Astrocyte of the cerebellum (primary cell): ENCODE measurements at regions not wholly inside any gene's neighbourhood (a gene's known extent, or its start where the extent isn't known, plus 50 kb on each side); places are given as distances from the start of the nearest gene placed in this dataset.

Source experiments
- DNase-seq: peaks from one replicate; pipeline ENCODE4 v3.0.0-alpha.2; 2011; ENCODE audit warnings: low read depth
- H3K4me3 ChIP-seq: 2 replicates; pipeline ENCODE4 v1.5.1; 2011; ENCODE audit warnings: mild to moderate bottlenecking, low read depth, low read length, moderate library complexity
- in situ Hi-C: cut with HindIII; loops from 2 replicates; pipeline ENCODE4 v1.10.0; 2017; ENCODE audit warnings: low sequenced_read_pairs
- TF ChIP-seq, protein P1 (sequence below): IDR thresholded peaks from 2 replicates; pipeline ENCODE4 v1.5.1; 2012; ENCODE audit warnings: low read length, low read depth, moderate library complexity, mild to moderate bottlenecking; ENCODE audit errors: missing control alignments

GRCh38 chr10:62459500-62459899 lies 85.3 kb downstream of the ZNF365 start:
- H3K4me3 ChIP-seq: no peak overlapping the region
- in situ Hi-C loops: no loop called here
- TF ChIP-seq, protein P1, sequence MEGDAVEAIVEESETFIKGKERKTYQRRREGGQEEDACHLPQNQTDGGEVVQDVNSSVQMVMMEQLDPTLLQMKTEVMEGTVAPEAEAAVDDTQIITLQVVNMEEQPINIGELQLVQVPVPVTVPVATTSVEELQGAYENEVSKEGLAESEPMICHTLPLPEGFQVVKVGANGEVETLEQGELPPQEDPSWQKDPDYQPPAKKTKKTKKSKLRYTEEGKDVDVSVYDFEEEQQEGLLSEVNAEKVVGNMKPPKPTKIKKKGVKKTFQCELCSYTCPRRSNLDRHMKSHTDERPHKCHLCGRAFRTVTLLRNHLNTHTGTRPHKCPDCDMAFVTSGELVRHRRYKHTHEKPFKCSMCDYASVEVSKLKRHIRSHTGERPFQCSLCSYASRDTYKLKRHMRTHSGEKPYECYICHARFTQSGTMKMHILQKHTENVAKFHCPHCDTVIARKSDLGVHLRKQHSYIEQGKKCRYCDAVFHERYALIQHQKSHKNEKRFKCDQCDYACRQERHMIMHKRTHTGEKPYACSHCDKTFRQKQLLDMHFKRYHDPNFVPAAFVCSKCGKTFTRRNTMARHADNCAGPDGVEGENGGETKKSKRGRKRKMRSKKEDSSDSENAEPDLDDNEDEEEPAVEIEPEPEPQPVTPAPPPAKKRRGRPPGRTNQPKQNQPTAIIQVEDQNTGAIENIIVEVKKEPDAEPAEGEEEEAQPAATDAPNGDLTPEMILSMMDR: no peak
- DNase-seq: no peak

GRCh38 chr10:62460393-62460792 lies 86.2 kb downstream of the ZNF365 start:
- TF ChIP-seq, protein P1: no peak
- no peak overlapping the region for H3K4me3 ChIP-seq
- in situ Hi-C loops: no loop called here
- no peak for DNase-seq

GRCh38 chr10:62461120-62461519 lies 87.0 kb downstream of the ZNF365 start:
- in situ Hi-C loops: no loop called here
- no peak overlapping the region for H3K4me3 ChIP-seq
- TF ChIP-seq, protein P1: no peak
- DNase-seq: no peak

DNA sequence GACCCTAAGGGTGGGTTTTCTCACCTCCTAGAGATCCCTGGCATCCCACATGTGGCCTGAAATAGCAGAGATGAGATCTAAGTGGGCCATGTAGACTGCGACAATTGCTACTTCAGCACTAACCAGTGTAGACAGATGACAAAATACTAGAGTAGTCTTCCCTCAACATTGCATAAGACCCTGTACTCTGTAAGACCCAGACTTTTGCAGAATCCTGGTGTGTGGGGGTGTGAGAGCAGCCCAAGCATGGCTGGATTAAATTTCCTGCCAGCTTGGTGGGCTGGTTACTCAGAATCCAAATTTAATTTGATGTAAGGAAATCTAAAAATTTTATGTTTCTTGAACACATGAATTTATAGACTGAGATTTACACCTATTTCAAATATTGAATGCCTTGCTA lies 88.3 kb downstream of the ZNF365 start:
- no peak for DNase-seq
- TF ChIP-seq, protein P1: no peak
- in situ Hi-C loops: no loop called here

GRCh38 chr10:62463364-62463763 lies 89.2 kb downstream of the ZNF365 start:
- H3K4me3 ChIP-seq: no peak overlapping the region
- no peak for DNase-seq
- in situ Hi-C loops: no loop called here
- TF ChIP-seq, protein P1: no peak

More for the DNA sequence above, 88.3 kb downstream of the ZNF365 start:
- no peak overlapping the region for H3K4me3 ChIP-seq

GRCh38 chr10:62464308-62464707 lies 90.1 kb downstream of the ZNF365 start:
- in situ Hi-C loops: no loop called here

More at GRCh38 chr10:62464308-62464707, 90.1 kb downstream of the ZNF365 start:
- no peak overlapping the region for H3K4me3 ChIP-seq
- TF ChIP-seq, protein P1: no peak
- DNase-seq: no peak
